Gastroesophageal sphincter (tissue), 4 donors: ENCODE measurements at regions not wholly inside any gene's neighbourhood (a gene's known extent, or its start where the extent isn't known, plus 50 kb on each side); places are given as distances from the start of the nearest gene placed in this dataset.
"Not testable (repeated sequence)": the region's sequence is repeated elsewhere in the genome, so short reads cannot be mapped to it uniquely, and the experiment has no call there.

ENCODE experiments used
- ATAC-seq: fragments of 150-250 bp; one replicate; pipeline ENCODE4 v1.9.1; 2016; ENCODE audit warnings: mild to moderate bottlenecking, moderate library complexity
- H3K27ac ChIP-seq, 4 donors: fragments of 200-600 bp; sonication (generic) in 3 of 4; 1 replicate in 3 of 4; 2 replicates in 1 of 4; pipeline ENCODE4 v1.5.1; 2016 to 2019
- H3K27me3 ChIP-seq: fragments of 200-600 bp; sonication (generic); one replicate; pipeline ENCODE4 v1.5.1; 2019
- H3K36me3 ChIP-seq, 2 donors: fragments of 200-600 bp; sonication (generic); one replicate each; pipeline ENCODE4 v1.5.1; 2019; ENCODE audit warnings: control low read depth in 1 of 2
- H3K4me1 ChIP-seq, 3 donors: fragments of 200-600 bp; sonication (generic); 1 replicate in 2 of 3; 2 replicates in 1 of 3; pipeline ENCODE4 v1.5.1; 2016 to 2019; ENCODE audit warnings: control low read depth in 2 of 3
- H3K4me3 ChIP-seq, 2 donors: fragments of 200-600 bp; sonication (generic); one replicate each; pipeline ENCODE4 v1.5.1; 2019; ENCODE audit warnings: mild to moderate bottlenecking in 1 of 2, moderate library complexity in 1 of 2
- H3K9me3 ChIP-seq, 3 donors: fragments of 200-600 bp; sonication (generic); one replicate each; pipeline ENCODE4 v1.5.1; 2017 to 2019; ENCODE audit warnings: control low read depth in 2 of 3
- WGBS, 2 donors: methylation state at CpG; one replicate each; pipeline ENCODE4 v1.1.5; 2018; ENCODE audit warnings: low coverage in 1 of 2; 5-methylcytosine and 5-hydroxymethylcytosine counted together

DNA sequence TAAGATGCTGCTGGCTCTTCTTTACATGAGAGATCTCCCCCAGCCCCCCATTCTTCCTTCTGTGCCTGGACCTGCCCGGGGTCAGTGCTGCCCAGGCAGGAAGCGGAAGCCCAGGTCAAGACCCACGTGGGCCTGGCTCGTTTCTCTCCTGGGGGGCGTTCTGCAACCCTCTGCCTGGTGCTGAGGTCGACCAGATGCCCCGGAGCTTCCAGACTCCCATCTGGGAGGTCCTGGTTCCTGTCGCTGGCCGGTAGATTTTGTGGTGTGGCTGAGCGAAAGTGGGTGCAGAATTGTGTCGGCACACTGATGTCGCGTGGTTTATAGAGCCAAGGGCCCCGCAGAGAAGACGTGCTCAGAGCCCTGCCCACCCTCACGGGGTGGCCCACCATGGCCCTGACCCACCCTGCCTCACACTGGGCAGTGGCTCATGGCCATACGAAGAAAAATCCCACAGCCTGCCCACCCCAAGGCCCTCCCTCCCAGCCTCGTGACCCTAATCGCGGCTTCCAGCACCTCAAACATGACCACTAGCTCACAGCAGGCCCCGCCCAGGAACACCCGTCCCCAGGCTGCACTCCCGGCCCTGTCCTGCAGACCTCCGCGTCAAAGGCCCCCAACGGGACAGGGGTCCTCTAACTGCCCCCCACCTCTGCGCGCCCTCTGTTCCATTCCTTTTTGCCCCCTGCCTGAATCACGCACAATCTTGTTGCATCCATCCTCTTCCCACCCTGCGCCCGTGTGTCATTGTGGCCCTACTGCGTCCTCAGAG, 443.2 kb upstream of the ZNF722 start:
- ATAC-seq, H3K27me3 ChIP-seq, H3K9me3 ChIP-seq, H3K27ac ChIP-seq, H3K4me1 ChIP-seq, H3K4me3 ChIP-seq, H3K36me3 ChIP-seq: not testable (repeated sequence)
- WGBS, 2 donors = no CpG with 5 or more reads among the region's 32 CpGs

DNA sequence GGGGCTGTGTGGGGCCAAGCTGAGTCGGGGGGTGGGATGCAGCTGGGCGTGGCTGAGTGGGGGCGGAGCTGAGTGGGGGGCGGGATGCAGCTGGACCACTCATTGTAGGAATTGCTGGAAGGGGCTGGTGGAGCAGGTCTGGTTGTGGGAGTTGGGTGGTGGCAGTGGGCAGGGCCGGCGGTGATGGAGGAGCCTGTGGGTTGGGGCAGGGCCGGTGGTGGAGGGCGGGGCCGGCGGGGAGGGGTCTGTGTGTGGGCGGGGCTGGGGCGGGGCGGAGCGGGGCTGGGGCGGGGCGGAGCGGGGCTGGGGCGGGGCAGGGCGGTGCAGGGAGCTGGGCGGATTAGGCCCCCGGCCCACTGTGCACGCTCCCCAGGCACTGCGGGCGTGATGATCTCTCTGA, 442.4 kb upstream of the ZNF722 start:
- ATAC-seq, H3K27me3 ChIP-seq, H3K27ac ChIP-seq, H3K9me3 ChIP-seq, H3K4me3 ChIP-seq, H3K4me1 ChIP-seq, H3K36me3 ChIP-seq: not testable (repeated sequence)
- WGBS, 2 donors = no CpG with 5 or more reads among the region's 24 CpGs

DNA sequence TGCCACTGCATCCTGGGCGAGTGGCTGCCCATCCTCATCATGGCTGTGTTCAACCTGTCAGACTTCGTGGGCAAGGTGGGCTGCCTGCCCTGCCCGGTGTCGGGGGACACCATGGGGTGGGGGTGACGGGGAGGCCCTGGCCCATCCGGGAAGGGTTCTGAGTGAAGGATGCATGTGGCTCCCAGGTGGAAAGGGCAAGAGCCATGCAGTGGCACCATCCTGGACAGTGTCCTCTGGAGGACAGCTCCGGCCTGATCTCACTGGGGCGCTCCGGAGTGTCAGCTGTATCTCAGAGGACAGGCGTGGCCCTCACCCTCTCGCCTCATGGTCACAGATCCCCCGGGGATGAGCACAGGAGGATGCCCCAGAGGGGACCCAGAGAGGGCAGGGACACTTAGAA, 439.6 kb upstream of the ZNF722 start:
- H3K36me3 ChIP-seq, ATAC-seq, H3K9me3 ChIP-seq, H3K4me3 ChIP-seq, H3K27ac ChIP-seq, H3K4me1 ChIP-seq, H3K27me3 ChIP-seq: not testable (repeated sequence)
- 80% methylated on average over 1 of the region's 12 CpGs; no CpG with 5 or more reads in 1 of the 2 donors for WGBS, 2 donors

DNA sequence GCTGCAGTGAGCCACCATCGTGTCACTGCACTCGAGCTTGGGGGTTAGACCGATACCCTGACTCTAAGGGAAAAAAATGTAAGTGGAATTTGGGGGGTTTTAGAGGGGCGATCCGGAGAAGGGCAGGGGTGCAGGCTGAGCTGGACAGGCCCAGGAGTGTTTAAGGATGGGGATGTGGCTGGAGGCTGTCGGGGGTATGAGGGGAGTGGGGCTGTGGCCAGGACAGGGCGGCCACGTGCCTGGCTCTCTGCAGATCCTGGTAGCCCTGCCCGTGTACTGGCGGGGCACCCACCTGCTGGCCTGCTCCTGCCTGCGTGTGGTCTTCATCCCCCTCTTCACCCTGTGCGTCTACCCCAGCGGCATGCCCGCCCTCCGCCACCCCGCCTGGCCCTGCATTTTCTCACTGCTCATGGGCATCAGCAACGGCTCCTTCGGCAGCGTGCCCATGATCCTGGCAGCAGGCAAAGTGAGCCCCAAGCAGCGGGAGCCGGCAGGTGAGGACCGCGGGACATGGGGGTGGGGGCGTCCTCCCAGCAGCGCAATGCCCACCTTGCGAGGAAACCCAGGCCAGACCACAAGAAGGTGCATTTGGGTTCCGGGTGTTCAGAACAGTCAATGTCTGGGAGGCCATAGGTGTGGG, 438.7 kb upstream of the ZNF722 start:
- H3K9me3 ChIP-seq, H3K27ac ChIP-seq, H3K27me3 ChIP-seq, H3K4me3 ChIP-seq, H3K4me1 ChIP-seq, ATAC-seq, H3K36me3 ChIP-seq: not testable (repeated sequence)
- 92% methylated on average over 2 to 11 of the region's 27 CpGs for WGBS, 2 donors

DNA sequence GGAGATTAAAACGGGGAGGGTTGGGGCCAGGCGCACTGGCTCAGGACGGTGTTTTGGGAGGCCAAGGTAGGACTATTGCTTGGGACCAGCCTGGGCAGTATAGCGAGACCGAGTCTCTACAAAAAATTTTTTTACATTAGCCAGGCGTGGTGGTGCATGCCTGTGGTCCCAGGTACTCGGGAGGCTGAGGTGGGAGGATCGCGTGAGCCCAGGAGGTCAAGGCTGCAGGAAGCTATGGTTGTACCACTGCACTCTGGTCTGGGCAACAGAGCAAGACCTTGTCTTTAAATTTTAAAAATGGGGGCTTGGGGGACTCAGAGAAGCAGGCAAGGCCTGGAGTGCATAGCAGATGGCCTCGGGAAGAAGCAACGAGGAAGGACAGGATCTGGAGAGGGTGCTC, 436.7 kb upstream of the ZNF722 start:
- ATAC-seq, H3K27ac ChIP-seq, H3K36me3 ChIP-seq, H3K27me3 ChIP-seq, H3K4me3 ChIP-seq, H3K4me1 ChIP-seq, H3K9me3 ChIP-seq: not testable (repeated sequence)
- WGBS, 2 donors = no CpG with 5 or more reads among the region's 11 CpGs

DNA sequence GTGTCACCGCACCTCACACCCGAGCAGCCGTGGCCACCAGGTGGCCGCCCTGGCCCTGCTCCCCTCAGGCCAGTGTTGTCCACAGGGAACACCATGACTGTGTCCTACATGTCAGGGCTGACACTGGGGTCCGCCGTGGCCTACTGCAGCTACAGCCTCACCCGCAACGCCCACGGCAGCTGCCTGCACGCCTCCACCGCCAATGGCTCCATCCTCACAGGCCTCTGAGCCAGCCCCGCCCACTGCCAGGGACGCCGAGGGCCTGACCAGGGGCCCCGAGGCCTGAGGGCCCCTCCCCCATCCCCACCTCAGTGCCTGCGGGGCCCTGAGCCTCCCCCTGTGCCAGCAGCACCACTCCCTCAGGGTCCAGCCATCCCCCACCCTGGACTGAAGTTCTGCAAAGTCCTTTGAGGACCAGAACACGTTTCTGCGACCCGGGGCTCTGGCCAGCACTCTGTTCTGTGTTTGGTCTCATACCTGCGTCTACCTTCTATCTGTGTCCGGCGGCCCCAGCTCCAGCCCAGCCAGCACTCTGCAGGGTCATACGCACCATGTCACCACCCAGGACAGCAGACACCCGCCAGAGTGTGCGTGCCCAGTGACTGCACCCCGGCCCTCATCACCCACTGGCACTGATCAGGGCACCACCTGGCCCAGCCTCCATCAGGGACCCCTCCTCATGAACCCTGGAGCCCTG, 436.1 kb upstream of the ZNF722 start:
- WGBS, 2 donors = no CpG with 5 or more reads among the region's 26 CpGs
- H3K36me3 ChIP-seq, H3K4me3 ChIP-seq, H3K9me3 ChIP-seq, H3K27me3 ChIP-seq, H3K4me1 ChIP-seq, H3K27ac ChIP-seq: not testable (repeated sequence)
- ATAC-seq = peak; percentile 6

DNA sequence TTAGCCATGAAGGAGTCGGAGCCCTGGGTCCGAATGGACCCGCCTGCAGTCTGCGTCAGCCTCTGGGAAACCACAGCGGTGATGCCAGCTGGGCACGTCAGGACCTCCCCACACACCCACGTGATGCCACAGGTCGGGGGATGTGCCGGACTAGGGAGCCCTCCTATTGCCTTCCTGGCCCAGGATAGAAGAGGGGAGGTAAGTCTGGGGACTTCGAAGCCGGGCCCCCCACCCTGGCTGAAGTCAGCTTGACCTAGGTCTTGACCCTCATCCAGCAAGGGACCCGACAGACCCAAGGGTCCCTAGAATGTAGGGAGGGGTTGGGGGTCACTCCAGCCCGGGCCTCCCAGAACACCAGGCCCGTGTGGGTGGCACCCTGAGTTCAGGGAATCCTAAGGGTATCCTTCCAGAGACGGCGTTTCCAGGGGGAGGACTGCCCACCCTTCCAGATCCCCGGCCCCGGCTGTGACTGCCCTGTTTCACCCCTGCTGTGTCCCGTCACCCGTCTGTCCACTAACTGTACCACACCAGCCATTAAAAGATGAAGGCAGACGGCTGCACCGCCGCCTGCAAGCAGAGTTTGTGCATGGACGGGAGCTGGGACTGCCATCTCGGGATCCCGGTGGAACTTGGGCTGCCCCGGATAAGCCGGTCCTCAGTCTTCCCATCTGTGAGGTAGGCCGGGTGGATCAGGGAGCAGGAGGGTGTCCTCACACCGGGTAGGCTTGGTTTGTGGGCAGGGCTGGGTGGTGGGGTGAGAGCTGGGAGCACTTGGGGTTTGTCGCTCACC, 435.3 kb upstream of the ZNF722 start:
- H3K4me3 ChIP-seq, H3K27ac ChIP-seq, H3K4me1 ChIP-seq, ATAC-seq, H3K36me3 ChIP-seq, H3K27me3 ChIP-seq: not testable (repeated sequence)
- no CpG with 5 or more reads among the region's 31 CpGs for WGBS, 2 donors
- peaks cover 0 to 12% (median 0%) of the 10 kb centered on the region in 3 donors for H3K9me3 ChIP-seq

DNA sequence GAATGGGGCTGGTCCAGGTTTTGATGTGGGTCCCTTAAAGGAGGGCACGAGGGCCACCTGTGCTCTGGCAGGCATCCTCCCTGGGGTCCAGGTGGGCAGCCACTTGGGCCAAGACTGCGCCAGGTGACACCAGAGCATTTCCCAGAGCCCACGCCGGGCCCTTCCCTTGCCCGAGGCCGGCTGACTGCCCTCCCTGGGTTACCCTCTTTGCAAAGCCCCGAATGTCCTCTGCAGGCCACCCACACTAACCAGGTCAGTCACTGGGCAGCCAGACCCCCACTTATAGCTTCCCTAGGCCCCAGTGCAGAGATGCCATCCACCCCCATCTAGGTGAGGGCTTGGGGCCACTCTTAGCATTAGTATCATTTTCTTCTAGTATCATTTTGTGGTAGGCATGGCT, 433.8 kb upstream of the ZNF722 start:
- ATAC-seq, H3K27me3 ChIP-seq, H3K4me1 ChIP-seq, H3K9me3 ChIP-seq, H3K27ac ChIP-seq, H3K36me3 ChIP-seq, H3K4me3 ChIP-seq: not testable (repeated sequence)
- WGBS, 2 donors = 97 to 100% methylated on average over 1 to 5 of the region's 7 CpGs

DNA sequence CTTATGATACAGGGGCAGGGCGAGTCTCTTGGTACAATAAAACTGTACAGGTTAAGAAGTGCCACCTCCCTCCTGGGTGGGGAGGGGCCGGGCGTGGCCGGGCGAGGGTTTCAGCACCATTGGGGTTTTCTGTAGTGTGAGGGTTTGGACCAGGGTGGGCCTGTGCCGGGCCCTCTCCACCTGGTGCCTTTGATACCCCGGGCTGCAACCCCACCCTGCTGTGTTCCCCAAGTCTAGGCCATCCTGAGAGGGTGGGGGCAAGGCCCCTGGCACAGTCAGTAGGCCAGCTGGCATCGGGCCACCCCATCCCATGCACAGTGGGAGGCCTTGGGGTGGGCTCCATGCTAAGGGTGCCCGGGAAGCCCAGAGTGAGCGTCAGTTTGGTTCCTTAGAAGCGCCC, 431.8 kb upstream of the ZNF722 start:
- H3K9me3 ChIP-seq = peaks cover 0 to 10% (median 0%) of the 10 kb centered on the region in 3 donors
- ATAC-seq = not testable (repeated sequence)

DNA sequence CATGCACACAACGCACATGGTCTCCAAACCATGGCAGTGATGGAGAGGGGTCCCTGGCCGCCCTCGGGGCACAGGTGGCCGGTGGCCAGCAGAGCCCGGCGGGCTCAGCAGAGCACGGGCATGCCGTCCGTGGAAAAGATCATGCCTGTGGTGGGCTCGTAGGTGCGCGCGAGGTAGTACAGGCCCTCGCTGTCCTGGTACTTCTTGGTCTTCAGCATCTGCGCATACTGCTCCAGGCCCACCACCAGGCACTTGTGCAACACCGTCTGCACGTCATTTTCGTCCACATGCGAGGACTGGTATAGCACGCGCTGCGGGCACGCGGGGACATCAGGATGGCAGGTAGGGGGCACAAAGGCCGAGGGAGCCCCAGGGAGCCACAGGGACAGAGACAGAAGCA, 431.0 kb upstream of the ZNF722 start:
- not testable (repeated sequence) for H3K4me1 ChIP-seq

More for the DNA sequence above, 431.8 kb upstream of the ZNF722 start:
- H3K4me3 ChIP-seq, H3K36me3 ChIP-seq, H3K27me3 ChIP-seq, H3K27ac ChIP-seq, H3K4me1 ChIP-seq: not testable (repeated sequence)
- WGBS, 2 donors = 77 to 83% methylated on average over 5 of the region's 11 CpGs

DNA sequence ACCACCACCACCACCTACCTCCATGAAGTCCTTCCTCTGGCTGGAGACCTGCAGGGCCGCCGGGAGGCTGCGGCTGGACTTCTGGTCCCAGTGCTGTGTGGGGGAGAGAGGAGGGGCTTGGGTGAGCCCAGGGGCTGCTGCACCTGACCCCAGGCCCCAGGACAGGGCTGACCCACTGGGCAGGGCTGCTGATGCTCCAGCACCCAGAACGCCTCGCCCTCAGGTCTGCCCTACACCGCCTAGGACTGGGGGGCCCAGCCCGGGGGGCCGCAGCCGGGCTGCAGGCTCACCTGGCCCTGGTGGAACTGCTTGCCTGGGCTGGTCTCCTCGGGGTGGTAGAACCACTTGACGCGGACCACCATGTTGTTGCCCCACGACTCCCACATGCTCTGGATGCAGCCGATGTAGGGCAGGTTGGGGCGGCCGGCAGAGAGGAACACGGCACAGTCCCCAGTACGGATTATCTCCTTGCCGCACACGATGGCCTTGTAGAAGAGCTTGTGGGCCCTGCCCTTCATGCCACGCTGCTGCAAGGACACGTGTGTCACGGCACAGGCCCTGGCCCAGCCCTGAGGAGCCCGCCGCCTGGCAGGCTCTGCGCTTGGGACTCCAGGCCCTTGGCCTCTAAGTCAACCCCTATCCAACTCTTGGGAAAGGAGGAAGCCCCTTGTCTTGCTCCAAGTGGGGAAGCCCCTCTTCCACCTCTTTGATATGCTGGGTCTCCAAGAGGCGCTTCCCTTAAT, 429.9 kb upstream of the ZNF722 start:
- ATAC-seq = peak; percentile 10

More for the DNA sequence above, 431.0 kb upstream of the ZNF722 start:
- not testable (repeated sequence) for H3K4me3 ChIP-seq, H3K36me3 ChIP-seq, H3K27ac ChIP-seq, H3K27me3 ChIP-seq, ATAC-seq
- 48 to 95% methylated on average over 2 to 3 of the region's 25 CpGs for WGBS, 2 donors
- H3K9me3 ChIP-seq = peaks cover 0 to 15% (median 0%) of the 10 kb centered on the region in 3 donors

DNA sequence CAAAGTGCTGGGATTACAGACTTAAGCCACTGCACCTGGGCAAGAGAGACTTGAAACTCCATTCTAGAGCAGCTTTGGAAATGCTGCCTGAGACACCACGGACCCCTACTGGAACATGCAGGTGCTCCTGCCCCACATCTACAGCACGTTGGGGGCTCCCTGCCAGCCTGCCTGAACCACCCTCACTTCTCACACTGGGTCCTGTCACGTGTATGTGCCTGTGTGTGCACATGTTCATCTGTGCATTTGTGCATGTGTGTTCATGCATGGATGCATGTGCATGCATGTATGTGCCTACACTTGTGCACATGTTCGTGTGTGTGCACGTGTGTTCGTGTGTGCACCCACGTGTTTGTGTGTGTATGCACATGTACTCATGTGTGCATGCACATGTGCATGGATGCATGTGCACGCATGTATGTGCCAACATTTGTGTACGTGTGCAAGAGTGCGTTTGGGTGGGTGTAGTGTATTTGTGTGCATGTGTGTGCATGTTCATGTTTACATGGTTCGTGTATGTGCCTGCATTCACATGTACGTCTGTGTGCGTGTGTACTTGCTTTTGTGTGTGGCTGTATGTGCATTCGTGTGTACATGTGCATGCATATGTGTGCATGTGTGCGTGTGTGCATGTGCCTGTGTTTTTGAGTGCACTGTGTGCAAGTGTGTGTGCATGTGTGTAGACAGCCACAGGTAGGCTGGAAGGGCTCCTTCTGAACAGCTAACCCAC, 428.1 kb upstream of the ZNF722 start:
- 70 to 75% methylated on average over 12 to 13 of the region's 15 CpGs for WGBS, 2 donors

More for the DNA sequence above, 429.9 kb upstream of the ZNF722 start:
- not testable (repeated sequence) for H3K4me3 ChIP-seq, H3K27me3 ChIP-seq, H3K4me1 ChIP-seq, H3K27ac ChIP-seq, H3K36me3 ChIP-seq
- H3K9me3 ChIP-seq = peaks cover 0 to 19% (median 0%) of the 10 kb centered on the region in 3 donors
- WGBS, 2 donors = 80 to 100% methylated on average over 1 of the region's 27 CpGs

More for the DNA sequence above, 428.1 kb upstream of the ZNF722 start:
- not testable (repeated sequence) for ATAC-seq, H3K4me3 ChIP-seq, H3K27ac ChIP-seq, H3K27me3 ChIP-seq, H3K4me1 ChIP-seq, H3K36me3 ChIP-seq
- peaks cover 0 to 31% (median under 1%) of the 10 kb centered on the region in 3 donors for H3K9me3 ChIP-seq
